ENCODE measurements at regions not wholly inside any gene's neighbourhood (a gene's known extent, or its start where the extent isn't known, plus 50 kb on each side); places are given as distances from the start of the nearest gene placed in this dataset.

DNA sequence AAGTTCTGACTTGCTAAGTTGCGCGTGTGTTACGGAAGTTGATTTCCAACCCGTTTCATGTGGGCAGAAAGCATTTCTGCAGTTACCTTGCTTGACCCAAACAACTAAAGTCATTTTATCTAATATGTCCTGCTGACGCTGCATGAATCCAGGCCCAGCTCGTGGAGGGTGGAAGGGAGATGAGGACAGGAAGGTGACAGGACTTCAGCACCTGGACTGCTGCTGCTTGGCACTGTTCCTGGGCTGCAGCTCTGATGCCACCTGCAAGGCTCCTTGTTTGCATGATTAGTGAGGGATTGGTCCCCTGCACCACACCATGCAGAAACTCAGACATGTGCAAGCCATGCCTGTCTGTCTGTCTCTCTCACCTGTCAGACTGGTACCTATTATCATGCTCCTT lies 198.4 kb downstream of the PRDM2 start:
- Mint-ChIP-seq H3K27me3 (peaks cover 40% of the 10 kb centered on the region), H3K4me3 (ENCODE audit: low read depth) (no peak overlapping the region), H3K36me3 (ENCODE audit: insufficient read depth) (no peaks in the 10 kb centered on the region), H3K4me1 (ENCODE audit: low read depth) (peaks cover 7% of the 10 kb centered on the region), H3K9me3 (ENCODE audit: low read depth) (no peaks in the 10 kb centered on the region), H3K27ac (no peak overlapping the region)
- no peak for DNase-seq (ENCODE audit: low spot score, unreplicated experiment)
- TF ChIP-seq CTCF (IDR thresholded peaks at IDR 0.05; ENCODE audit: unreplicated experiment): no peak

DNA sequence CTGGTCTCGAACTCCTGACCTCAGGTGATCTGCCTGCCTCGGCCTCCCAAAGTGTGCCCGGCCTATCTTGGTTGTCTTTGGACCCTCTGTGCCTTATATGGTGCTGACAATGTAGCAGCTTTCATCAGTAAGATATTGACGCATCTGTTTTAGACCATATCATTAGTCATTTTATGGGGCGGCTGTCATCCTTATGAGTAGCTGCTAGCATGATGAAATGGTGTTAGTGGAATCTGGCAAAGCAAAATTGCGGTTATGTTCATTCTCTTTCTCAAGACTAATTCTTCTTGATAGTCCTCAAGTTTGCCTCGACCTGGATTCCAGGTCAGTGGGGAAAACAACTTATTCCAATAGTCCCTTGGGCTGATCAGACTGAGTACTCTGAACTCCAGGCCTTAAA lies 199.9 kb downstream of the PRDM2 start:
- peaks cover 35% of the 10 kb centered on the region for H3K27me3 Mint-ChIP-seq
- H3K4me3 Mint-ChIP-seq (ENCODE audit: low read depth): no peak overlapping the region
- no peak for DNase-seq (ENCODE audit: low spot score, unreplicated experiment)
- peaks cover 8% of the 10 kb centered on the region for H3K9me3 Mint-ChIP-seq (ENCODE audit: low read depth)
- H3K36me3 Mint-ChIP-seq (ENCODE audit: insufficient read depth): no peaks in the 10 kb centered on the region
- no peak overlapping the region for H3K27ac Mint-ChIP-seq
- H3K4me1 Mint-ChIP-seq (ENCODE audit: low read depth): peaks cover 2% of the 10 kb centered on the region
- no peak for TF ChIP-seq CTCF (IDR thresholded peaks at IDR 0.05; ENCODE audit: unreplicated experiment)

- Mint-ChIP-seq H3K4me1 (ENCODE audit: low read depth) (peaks cover 2% of the 10 kb centered on the region), H3K4me3 (ENCODE audit: low read depth) (no peak overlapping the region), H3K27ac (no peak overlapping the region), H3K27me3 (peaks cover 28% of the 10 kb centered on the region), H3K9me3 (ENCODE audit: low read depth) (peaks cover 8% of the 10 kb centered on the region), H3K36me3 (ENCODE audit: insufficient read depth) (no peaks in the 10 kb centered on the region)
- no peak for DNase-seq (ENCODE audit: low spot score, unreplicated experiment)
- no peak for TF ChIP-seq CTCF (IDR thresholded peaks at IDR 0.05; ENCODE audit: unreplicated experiment)
These were observed 200.6 kb downstream of the PRDM2 start for GRCh38 chr1:13900583-13900982.

DNA sequence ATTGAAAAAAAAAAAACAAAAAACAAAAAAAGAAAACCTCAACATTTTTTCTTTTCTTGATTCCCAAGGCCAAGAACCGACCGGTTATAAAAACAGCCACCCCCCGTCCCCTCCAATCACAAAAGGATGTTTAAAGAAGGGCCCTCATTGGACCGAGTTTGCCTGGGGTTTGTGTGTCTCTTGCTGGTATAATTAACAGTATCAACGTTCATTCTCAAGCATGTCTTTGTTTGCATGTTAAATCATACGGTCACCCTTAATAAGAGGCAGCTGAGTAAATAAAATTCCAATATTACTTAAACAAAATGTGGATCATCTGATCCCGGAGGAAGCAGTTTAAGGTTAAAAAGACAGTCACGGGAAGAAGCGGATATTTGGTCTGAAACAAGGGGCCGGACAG lies 201.1 kb downstream of the PRDM2 start:
- TF ChIP-seq CTCF (IDR thresholded peaks at IDR 0.05; ENCODE audit: unreplicated experiment): no peak
- DNase-seq (ENCODE audit: low spot score, unreplicated experiment): no peak
- Mint-ChIP-seq H3K4me1 (ENCODE audit: low read depth) (peaks cover 2% of the 10 kb centered on the region), H3K27me3 (peaks cover 27% of the 10 kb centered on the region), H3K27ac (peak overlapping the region; percentile 4), H3K9me3 (ENCODE audit: low read depth) (peaks cover 8% of the 10 kb centered on the region), H3K4me3 (ENCODE audit: low read depth) (no peak overlapping the region), H3K36me3 (ENCODE audit: insufficient read depth) (no peaks in the 10 kb centered on the region)

DNA sequence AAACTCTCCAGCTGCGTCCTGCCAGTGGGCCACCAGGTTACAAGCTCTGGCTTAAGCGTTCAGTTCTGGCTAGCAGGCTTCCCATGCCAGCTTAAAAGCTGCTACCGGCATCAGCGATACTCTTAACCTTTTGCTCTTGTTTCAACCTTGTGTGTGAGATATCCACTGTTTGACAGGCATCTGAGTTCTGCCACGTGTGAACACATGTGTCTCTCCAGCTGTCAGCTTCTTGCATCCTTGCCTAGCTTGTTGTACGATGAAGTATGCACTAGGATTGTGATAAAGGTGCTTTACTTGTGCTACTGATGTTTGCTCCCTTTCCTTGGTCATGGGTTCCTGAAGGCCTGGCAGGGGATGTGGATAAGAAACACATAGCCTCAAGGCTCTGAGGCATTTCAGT lies 201.6 kb downstream of the PRDM2 start:
- no peak overlapping the region for H3K4me3 Mint-ChIP-seq (ENCODE audit: low read depth)
- peaks cover 29% of the 10 kb centered on the region for H3K27me3 Mint-ChIP-seq
- TF ChIP-seq CTCF (IDR thresholded peaks at IDR 0.05; ENCODE audit: unreplicated experiment): no peak
- DNase-seq (ENCODE audit: low spot score, unreplicated experiment): no peak
- H3K36me3 Mint-ChIP-seq (ENCODE audit: insufficient read depth): no peaks in the 10 kb centered on the region
- H3K9me3 Mint-ChIP-seq (ENCODE audit: low read depth): peaks cover 8% of the 10 kb centered on the region
- H3K4me1 Mint-ChIP-seq (ENCODE audit: low read depth): peaks cover 2% of the 10 kb centered on the region
- H3K27ac Mint-ChIP-seq: no peak overlapping the region
